Stomach (tissue), 4 donors: ENCODE measurements at regions not wholly inside any gene's neighbourhood (a gene's known extent, or its start where the extent isn't known, plus 50 kb on each side); places are given as distances from the start of the nearest gene placed in this dataset.

Source experiments
- POLR2AphosphoS5 ChIP-seq, 3 donors: sonication (generic); formaldehyde crosslinking; IDR thresholded peaks; one replicate each; pipeline ENCODE4 v1.6.1; 2016; ENCODE audit warnings: antibody characterized with exemption in 3 of 3
- TF ChIP-seq, protein P1 (sequence below), 7 experiments: fragments of 450-650 bp in 4 of 7; fragments of 200-600 bp in 3 of 7; sonication (generic) in 3 of 7; IDR thresholded peaks; one replicate each; pipeline ENCODE4 v1.5.1; 2016 to 2019; ENCODE audit warnings: antibody characterized with exemption in 7 of 7, control low read depth in 2 of 7, mild to moderate bottlenecking in 1 of 7

DNA sequence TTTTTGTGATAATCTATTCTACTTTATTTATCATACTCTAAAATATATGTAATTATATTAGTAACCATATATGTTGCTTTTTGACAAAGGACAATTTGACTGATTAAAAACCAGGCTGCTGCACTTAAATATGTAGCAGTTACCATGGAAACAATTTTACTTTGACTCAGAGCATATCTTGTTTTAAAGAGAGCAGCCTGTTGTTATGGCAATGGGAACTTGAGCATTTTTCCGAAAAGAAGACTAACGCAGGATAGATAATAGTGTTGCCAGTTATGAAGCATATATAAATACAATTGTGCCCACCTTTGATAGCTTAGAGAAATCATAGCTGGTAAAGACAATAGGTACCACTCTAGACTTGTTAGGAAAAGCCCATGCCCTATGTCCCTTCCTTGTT, 283.0 kb downstream of the GASK1B start:
- TF ChIP-seq, protein P1, sequence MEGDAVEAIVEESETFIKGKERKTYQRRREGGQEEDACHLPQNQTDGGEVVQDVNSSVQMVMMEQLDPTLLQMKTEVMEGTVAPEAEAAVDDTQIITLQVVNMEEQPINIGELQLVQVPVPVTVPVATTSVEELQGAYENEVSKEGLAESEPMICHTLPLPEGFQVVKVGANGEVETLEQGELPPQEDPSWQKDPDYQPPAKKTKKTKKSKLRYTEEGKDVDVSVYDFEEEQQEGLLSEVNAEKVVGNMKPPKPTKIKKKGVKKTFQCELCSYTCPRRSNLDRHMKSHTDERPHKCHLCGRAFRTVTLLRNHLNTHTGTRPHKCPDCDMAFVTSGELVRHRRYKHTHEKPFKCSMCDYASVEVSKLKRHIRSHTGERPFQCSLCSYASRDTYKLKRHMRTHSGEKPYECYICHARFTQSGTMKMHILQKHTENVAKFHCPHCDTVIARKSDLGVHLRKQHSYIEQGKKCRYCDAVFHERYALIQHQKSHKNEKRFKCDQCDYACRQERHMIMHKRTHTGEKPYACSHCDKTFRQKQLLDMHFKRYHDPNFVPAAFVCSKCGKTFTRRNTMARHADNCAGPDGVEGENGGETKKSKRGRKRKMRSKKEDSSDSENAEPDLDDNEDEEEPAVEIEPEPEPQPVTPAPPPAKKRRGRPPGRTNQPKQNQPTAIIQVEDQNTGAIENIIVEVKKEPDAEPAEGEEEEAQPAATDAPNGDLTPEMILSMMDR (IDR thresholded peaks at IDR 0.05), result no peak
- TF ChIP-seq POLR2AphosphoS5 (IDR thresholded peaks at IDR 0.05), result no peak
